GM18858 (cell line): ENCODE measurements at regions not wholly inside any gene's neighbourhood (a gene's known extent, or its start where the extent isn't known, plus 50 kb on each side); places are given as distances from the start of the nearest gene placed in this dataset.
"Not testable (repeated sequence)": the region's sequence is repeated elsewhere in the genome, so short reads cannot be mapped to it uniquely, and the experiment has no call there.

Experiments used
- ATAC-seq: cut with Tn5 transposase; IDR thresholded peaks from one replicate; pipeline ENCODE4 v1.9.1; 2021; ENCODE audit not compliant: unreplicated experiment

GRCh38 chr3:159340877-159341500 is 539.1 kb downstream of the MFSD1 start:
- ATAC-seq: no peak

GRCh38 chr3:159346271-159346903 is 544.5 kb downstream of the MFSD1 start:
- ATAC-seq: no peak

DNA sequence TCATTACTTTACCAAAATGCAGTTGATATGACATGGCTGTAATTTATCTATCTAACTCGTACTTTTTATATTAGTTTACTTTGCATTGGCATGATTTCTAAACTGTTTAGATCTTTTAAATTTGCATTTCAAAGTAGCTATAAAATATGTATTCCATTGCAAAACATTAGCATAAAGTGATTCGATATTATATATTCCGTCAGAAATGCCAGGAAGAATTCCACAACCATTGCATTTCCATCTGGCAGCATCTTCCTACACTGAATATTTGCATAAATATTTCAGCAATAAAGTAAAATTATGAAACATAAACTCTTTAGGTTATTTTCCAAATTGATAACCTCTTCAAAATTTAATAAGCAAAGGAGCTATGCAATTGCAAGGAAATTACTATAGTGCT is 546.6 kb downstream of the MFSD1 start:
- no peak for ATAC-seq

GRCh38 chr3:159356606-159357005 is 554.8 kb downstream of the MFSD1 start:
- ATAC-seq: peak; percentile 68

- ATAC-seq: no peak
Observed at GRCh38 chr3:159364511-159364910, 562.7 kb downstream of the MFSD1 start.

GRCh38 chr3:159366476-159366875 is 564.6 kb downstream of the MFSD1 start:
- no peak for ATAC-seq

- no peak for ATAC-seq
Observed at GRCh38 chr3:159371961-159372360, 570.1 kb downstream of the MFSD1 start.

DNA sequence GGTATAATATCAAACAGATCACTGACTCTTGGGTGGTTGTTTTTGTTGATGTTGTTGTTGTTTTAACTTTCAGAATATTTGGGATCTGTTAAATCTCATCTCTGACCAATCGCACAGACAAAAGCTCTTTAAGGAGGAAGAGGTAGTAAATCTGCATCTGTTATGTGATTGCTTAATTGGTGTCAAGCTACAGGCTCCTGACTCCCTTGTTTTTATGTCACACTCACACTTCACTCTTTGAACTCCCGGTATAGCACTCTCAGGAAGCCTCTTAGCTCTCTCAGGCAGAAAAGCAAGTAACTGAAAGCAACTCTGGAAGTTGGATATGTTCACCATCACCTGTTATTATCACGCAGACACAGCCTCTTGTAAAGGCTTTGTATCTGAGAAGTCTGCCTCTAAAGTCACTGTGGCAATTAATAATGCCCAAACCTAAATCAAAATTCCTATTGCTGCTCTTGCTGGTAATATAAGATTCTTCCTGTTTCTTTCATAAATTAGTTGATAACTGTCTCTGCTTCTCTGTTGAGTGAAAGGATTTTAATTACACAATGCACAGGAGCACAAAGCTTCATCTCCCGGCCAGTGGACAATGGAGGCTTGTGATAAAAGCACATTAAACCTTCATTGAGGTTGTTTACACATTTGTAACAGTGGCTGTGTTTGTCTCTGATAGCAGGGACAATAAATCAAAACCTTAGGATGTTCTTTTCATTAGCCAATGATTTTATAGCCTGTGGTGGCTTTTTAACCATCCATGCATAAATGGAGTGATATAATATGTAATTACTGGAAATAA is 576.7 kb downstream of the MFSD1 start:
- no peak for ATAC-seq

- no peak for ATAC-seq
Observed at GRCh38 chr3:159380891-159381290, 579.0 kb downstream of the MFSD1 start.

GRCh38 chr3:159390656-159391212 is 588.9 kb downstream of the MFSD1 start:
- no peak for ATAC-seq

DNA sequence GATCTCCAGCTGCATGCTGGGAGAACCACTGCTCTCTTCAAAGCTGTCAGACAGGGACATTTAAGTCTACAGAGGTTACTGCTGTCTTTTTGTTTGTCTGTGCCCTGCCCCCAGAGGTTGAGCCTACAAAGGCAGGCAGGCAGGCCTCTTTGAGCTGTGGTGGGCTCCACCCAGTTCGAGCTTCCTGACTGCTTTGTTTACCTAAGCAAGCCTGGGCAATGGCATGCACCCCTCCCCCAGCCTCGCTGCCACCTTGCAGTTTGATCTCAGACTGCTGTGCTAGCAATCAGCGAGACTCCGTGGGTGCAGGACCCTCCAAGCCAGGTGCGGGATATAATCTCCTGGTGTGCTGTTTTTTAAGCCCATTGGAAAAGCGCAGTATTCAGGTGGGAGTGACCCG is 591.0 kb upstream of the IL12A start:
- not testable (repeated sequence) for ATAC-seq

DNA sequence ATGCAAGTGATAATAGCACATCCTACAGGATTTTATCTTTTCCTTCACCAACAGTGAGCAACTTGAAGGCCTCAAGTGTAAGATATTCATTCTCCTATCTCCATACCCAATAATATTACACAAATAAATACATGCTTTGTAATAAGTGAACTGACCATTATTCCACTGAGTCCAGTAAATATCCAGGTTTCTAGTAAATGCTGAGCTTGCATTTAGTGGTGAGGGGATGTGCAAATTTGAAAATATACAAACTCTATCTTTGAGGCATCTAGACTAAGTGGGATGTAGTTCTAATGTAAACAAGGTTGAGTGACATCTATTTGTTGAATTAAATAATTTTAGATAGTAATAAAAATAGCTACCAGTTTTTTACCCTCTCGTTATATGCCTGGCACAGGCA is 587.6 kb upstream of the IL12A start:
- no peak for ATAC-seq

GRCh38 chr3:159409711-159410110 is 578.9 kb upstream of the IL12A start:
- not testable (repeated sequence) for ATAC-seq

DNA sequence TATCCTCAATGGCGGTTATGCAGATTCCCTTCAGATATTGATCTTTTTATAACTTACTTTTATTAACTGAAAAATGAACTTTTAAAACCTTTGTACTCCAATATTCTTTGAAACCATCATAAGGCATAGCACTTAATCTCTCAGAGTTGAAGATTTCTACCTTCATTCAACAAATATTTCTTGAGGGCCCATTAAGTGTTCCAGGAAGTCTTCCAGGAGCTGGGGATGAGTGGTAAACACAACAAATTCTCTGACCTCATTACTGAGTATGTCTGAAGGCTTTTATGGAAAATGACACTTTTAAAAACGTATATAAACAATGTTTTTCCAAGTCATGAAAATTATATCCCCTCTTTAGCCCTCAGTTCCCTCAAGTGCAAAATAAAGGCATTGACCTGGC is 575.3 kb upstream of the IL12A start:
- no peak for ATAC-seq

GRCh38 chr3:159416856-159417255 is 571.8 kb upstream of the IL12A start:
- no peak for ATAC-seq

GRCh38 chr3:159417761-159418160 is 570.9 kb upstream of the IL12A start:
- no peak for ATAC-seq

DNA sequence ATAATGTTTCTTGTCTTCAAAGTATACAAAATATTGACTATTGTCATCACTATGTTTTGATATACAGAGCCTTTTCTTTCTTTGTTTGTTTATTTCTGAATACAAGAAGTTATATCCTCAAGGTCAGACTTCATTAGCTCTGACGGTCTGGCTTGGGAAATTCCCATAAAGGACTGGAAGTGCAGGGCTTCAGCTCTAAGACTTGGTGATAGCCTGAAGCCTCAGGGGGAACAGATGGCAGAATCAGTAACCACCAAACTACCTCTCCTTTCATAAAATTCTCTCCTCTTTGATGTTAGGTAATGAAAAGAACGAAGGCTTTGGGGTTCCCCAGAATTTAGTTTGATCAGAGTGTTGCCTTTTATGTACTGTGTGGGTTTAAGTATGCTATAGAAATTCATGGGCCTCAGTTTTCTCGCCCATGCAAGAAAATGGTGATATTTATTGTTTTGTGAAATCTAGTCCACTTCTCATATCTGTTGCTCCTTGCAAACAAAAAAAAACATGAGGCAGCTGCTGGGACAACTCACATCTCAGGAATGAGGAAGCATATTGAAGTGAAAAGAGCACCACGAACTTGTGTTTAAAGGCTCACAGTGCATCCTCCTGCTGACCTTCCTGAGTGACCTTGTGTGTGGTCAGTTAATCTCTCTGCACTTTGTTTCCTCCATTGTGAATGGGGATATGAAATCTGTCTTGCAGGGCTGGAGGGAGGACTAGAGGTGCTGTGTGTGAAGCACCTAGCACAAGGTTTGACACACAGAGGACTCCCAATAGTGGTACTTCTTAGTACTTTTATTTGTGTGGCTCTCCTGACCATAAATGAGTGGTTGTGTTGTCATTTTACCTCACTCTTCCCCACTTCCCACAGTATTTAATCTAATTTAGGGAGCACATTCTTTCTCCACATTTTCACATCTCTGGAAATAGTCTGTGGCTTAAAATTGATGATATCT is 569.8 kb upstream of the IL12A start:
- ATAC-seq: no peak

DNA sequence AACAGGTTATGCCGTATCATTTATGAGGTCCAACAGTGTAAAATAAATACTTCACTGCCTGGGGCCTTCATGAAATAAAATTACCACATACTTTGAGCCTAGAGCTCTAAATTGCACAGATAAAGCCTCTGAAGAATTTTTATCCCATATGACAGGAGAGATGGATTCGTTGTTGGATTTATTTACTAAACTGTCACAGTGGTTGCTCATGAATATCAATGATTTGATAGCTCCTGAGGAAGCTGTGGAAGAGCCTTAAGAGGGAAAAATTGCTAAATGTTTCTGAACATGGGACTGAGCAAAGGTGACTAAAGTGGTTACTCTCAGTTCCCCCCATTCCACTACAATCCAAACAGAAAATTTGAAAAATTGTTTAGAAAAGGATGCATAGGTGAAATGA is 558.9 kb upstream of the IL12A start:
- ATAC-seq: no peak

GRCh38 chr3:159432682-159433340 is 555.8 kb upstream of the IL12A start:
- ATAC-seq: no peak

DNA sequence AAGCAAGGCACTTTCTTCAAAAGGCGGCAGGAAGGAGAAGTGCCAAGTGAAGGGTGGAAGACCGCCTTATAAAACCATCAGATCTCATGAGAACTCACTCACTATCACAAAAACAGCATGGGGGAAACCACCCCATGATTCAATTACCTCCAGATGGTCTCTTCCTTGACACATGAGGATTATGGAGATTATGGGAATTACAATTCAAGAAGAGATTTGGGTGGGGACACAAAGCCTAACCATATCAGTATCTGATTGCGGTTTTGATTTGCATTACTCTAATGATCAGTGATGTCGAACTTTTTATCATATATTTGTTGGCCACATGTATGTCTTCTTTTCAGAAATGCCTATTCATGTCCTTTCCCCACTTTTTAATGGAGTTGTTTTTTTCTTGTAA is 549.3 kb upstream of the IL12A start:
- no peak for ATAC-seq
